PC-9 (cell line): ENCODE measurements at regions not wholly inside any gene's neighbourhood (a gene's known extent, or its start where the extent isn't known, plus 50 kb on each side); places are given as distances from the start of the nearest gene placed in this dataset.

ENCODE experiments used
- BruUV-seq: library from RNA; stranded (reverse); fragments of 400-500 nt; replicated peaks from 2 replicates; lab custom pipeline; 2021; lab: Mats Ljungman, UMichigan
- CTCF ChIA-PET: fragments of 300-600 bp; sonication (Branson Sonifier 250); formaldehyde crosslinking; loops from one replicate; lab custom pipeline; 2022; ENCODE audit warnings: antibody characterized with exemption; lab: Charles Lee
- POLR2A ChIA-PET: fragments of 300-600 bp; sonication (Branson Sonifier 250); formaldehyde crosslinking; loops from one replicate; lab custom pipeline; 2022; ENCODE audit warnings: antibody characterized with exemption; ENCODE audit not compliant: unreplicated experiment; lab: Charles Lee
- DNase-seq, 2 experiments: peaks; one replicate each; pipeline versions ENCODE4 v3.0.0 to v3.0.0-alpha.2; 2015 to 2022; ENCODE audit warnings: mixed read lengths in 1 of 2
- H2AFZ ChIP-seq: fragments of 200-600 bp; sonication (generic); 2 replicates; pipeline ENCODE4 v1.8.1; 2017; ENCODE audit warnings: antibody characterized with exemption
- H3F3A ChIP-seq: fragments of 200-600 bp; sonication (generic); 2 replicates; pipeline ENCODE4 v1.8.1; 2017; ENCODE audit warnings: antibody characterized with exemption, mild to moderate bottlenecking, low read depth; ENCODE audit not compliant: insufficient read depth
- H3K27ac ChIP-seq: fragments of 200-600 bp; sonication (generic); 2 replicates; pipeline ENCODE4 v1.6.1; 2016; ENCODE audit warnings: mixed run types
- H3K27me3 ChIP-seq: fragments of 200-600 bp; sonication (generic); 2 replicates; pipeline ENCODE4 v1.6.1; 2016; ENCODE audit warnings: low read depth, mixed run types; ENCODE audit not compliant: insufficient read depth
- H3K36me3 ChIP-seq: fragments of 200-600 bp; sonication (generic); 2 replicates; pipeline ENCODE4 v1.6.1; 2016; ENCODE audit warnings: low read depth, mixed run types
- H3K4me1 ChIP-seq: fragments of 200-600 bp; sonication (generic); replicated peaks from 2 replicates; pipeline ENCODE4 v1.6.1; 2016; ENCODE audit warnings: mixed run types; ENCODE audit not compliant: insufficient read depth
- H3K4me2 ChIP-seq: fragments of 200-600 bp; sonication (generic); 2 replicates; pipeline ENCODE4 v1.6.1; 2017; ENCODE audit warnings: mixed run types
- H3K4me3 ChIP-seq: fragments of 200-600 bp; sonication (generic); 2 replicates; pipeline ENCODE4 v1.6.1; 2016; ENCODE audit warnings: mixed run types
- H3K79me2 ChIP-seq: fragments of 200-600 bp; sonication (generic); 2 replicates; pipeline ENCODE4 v1.6.1; 2017; ENCODE audit warnings: low read depth, mixed run types
- H3K9me2 ChIP-seq: fragments of 200-600 bp; sonication (generic); 2 replicates; pipeline ENCODE4 v1.8.1; 2017; ENCODE audit warnings: mild to moderate bottlenecking; ENCODE audit not compliant: insufficient read depth
- H3K9me3 ChIP-seq: fragments of 200-600 bp; sonication (generic); 2 replicates; pipeline ENCODE4 v1.8.1; 2016; ENCODE audit warnings: low read depth; ENCODE audit not compliant: insufficient read depth
- H4K20me1 ChIP-seq: fragments of 200-600 bp; sonication (generic); 2 replicates; pipeline ENCODE4 v1.8.1; 2017; ENCODE audit not compliant: insufficient read depth
- EZH2 ChIP-seq: fragments of 200-600 bp; sonication (generic); IDR thresholded peaks from 2 replicates; pipeline ENCODE4 v1.8.0; 2017; ENCODE audit warnings: antibody characterized with exemption, low read depth
- intact Hi-C: fragments of 100-400 bp; cut with micrococcal nuclease; formaldehyde crosslinking; loops from one replicate; pipeline ENCODE4 v1.10.0; 2022; ENCODE audit not compliant: unreplicated experiment
- TF ChIP-seq, protein P1 (sequence below): fragments of 200-600 bp; sonication (generic); conservative IDR thresholded peaks from 2 replicates; pipeline ENCODE4 v1.6.1; 2017; ENCODE audit warnings: mixed run types, antibody characterized with exemption, mild to moderate bottlenecking, moderate library complexity

GRCh38 chr21:26717146-26717739, 128.0 kb downstream of the ADAMTS1 start:
- no peaks in the 10 kb centered on the region for H3K4me1 ChIP-seq
- POLR2A ChIA-PET = interaction anchor here (0.6 kb wide), 1 partner anchor 816 kb away, joined by 3 read pairs; no protein-coding TSS in a partner anchor
- no peaks in the 10 kb centered on the region for H3K27me3 ChIP-seq
- H2AFZ ChIP-seq = no peak overlapping the region
- no peak for TF ChIP-seq EZH2
- TF ChIP-seq, protein P1, sequence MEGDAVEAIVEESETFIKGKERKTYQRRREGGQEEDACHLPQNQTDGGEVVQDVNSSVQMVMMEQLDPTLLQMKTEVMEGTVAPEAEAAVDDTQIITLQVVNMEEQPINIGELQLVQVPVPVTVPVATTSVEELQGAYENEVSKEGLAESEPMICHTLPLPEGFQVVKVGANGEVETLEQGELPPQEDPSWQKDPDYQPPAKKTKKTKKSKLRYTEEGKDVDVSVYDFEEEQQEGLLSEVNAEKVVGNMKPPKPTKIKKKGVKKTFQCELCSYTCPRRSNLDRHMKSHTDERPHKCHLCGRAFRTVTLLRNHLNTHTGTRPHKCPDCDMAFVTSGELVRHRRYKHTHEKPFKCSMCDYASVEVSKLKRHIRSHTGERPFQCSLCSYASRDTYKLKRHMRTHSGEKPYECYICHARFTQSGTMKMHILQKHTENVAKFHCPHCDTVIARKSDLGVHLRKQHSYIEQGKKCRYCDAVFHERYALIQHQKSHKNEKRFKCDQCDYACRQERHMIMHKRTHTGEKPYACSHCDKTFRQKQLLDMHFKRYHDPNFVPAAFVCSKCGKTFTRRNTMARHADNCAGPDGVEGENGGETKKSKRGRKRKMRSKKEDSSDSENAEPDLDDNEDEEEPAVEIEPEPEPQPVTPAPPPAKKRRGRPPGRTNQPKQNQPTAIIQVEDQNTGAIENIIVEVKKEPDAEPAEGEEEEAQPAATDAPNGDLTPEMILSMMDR = peak; percentile 76
- no peaks in the 10 kb centered on the region for H3K36me3 ChIP-seq
- DNase-seq = no peak
- CTCF ChIA-PET = interaction anchor here (0.6 kb wide), 2 partner anchors 550 to 926 kb away, joined by 3 to 4 read pairs; no protein-coding TSS in a partner anchor
- H4K20me1 ChIP-seq = no peaks in the 10 kb centered on the region
- H3F3A ChIP-seq = no peaks in the 10 kb centered on the region
- no peaks in the 10 kb centered on the region for H3K9me3 ChIP-seq
- no peaks in the 10 kb centered on the region for H3K79me2 ChIP-seq
- no peak overlapping the region for H3K4me2 ChIP-seq
- no peak overlapping the region for H3K27ac ChIP-seq
- H3K4me3 ChIP-seq = no peak overlapping the region
- BruUV-seq = no TSS peak
- intact Hi-C loops = loop anchor here (2.0 to 10.0 kb wide), 2 partner anchors 834 to 922 kb away; no protein-coding TSS in a partner anchor
- H3K9me2 ChIP-seq = no peaks in the 10 kb centered on the region

DNA sequence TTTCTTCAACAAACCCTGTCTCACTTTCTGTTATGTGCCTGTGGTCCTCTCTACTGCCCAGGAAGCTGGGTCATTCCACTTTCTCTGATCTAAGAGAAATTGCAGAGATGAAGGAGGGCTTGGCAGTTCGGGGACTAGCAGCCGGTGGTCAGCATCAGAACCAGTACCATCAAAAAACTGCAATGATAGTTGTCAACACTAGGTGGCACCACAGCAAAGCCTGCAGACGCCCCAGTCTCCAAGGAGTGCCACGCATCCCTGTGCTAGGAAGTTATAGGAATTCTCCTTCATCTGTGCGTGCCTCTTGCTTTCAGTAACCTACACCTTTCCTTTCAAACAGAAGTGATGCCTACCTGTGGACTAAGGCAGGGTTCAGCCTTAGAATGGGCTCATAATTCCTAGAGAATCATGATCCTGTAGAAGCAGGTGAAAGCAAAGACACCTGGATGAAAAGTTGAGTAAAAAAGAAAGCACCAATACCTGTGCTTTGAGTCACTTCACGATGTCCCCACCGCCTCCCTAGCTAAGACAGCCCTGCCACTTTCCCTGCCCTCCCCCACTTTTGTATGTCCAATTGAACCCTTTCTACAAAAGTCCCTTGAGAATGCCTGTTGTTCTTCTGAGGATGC, 129.2 kb downstream of the ADAMTS1 start:
- no peaks in the 10 kb centered on the region for H3K36me3 ChIP-seq
- H4K20me1 ChIP-seq = no peaks in the 10 kb centered on the region
- no peaks in the 10 kb centered on the region for H3K27me3 ChIP-seq
- H3K4me1 ChIP-seq = no peaks in the 10 kb centered on the region
- intact Hi-C loops = loop anchor here (1.0 to 10.0 kb wide), 3 partner anchors 833 to 1108 kb away; no protein-coding TSS in a partner anchor
- no peak for TF ChIP-seq EZH2
- TF ChIP-seq, protein P1 = peak; percentile 69
- H3F3A ChIP-seq = no peaks in the 10 kb centered on the region
- no peaks in the 10 kb centered on the region for H3K9me2 ChIP-seq
- no TSS peak for BruUV-seq
- H3K79me2 ChIP-seq = no peaks in the 10 kb centered on the region
- ChIA-PET POLR2A (no interaction called here), CTCF (no interaction called here)
- H3K4me2 ChIP-seq = no peak overlapping the region
- no peaks in the 10 kb centered on the region for H3K9me3 ChIP-seq
- H2AFZ ChIP-seq = no peak overlapping the region
- H3K27ac ChIP-seq = no peak overlapping the region
- DNase-seq = peak in 1 of 2 experiments; percentile 20
- H3K4me3 ChIP-seq = no peak overlapping the region

- H2AFZ ChIP-seq = no peak overlapping the region
- H3K36me3 ChIP-seq = no peaks in the 10 kb centered on the region
- no peaks in the 10 kb centered on the region for H3K9me3 ChIP-seq
- intact Hi-C loops = loop anchor here (10.0 kb wide), 1 partner anchor 920 kb away; no protein-coding TSS in a partner anchor
- DNase-seq = no peak
- no peak overlapping the region for H3K27ac ChIP-seq
- POLR2A ChIA-PET = no interaction called here
- BruUV-seq = no TSS peak
- H3F3A ChIP-seq = no peaks in the 10 kb centered on the region
- no peaks in the 10 kb centered on the region for H3K27me3 ChIP-seq
- no peaks in the 10 kb centered on the region for H4K20me1 ChIP-seq
- H3K79me2 ChIP-seq = no peaks in the 10 kb centered on the region
- CTCF ChIA-PET = no interaction called here
- H3K4me1 ChIP-seq = no peaks in the 10 kb centered on the region
- TF ChIP-seq, protein P1 = no peak
- TF ChIP-seq EZH2 = no peak
- no peaks in the 10 kb centered on the region for H3K9me2 ChIP-seq
- H3K4me2 ChIP-seq = no peak overlapping the region
- H3K4me3 ChIP-seq = no peak overlapping the region
These were observed 130.1 kb downstream of the ADAMTS1 start for GRCh38 chr21:26715116-26715515.
